Right lobe of liver (tissue), 4 donors: ENCODE measurements at regions not wholly inside any gene's neighbourhood (a gene's known extent, or its start where the extent isn't known, plus 50 kb on each side); places are given as distances from the start of the nearest gene placed in this dataset.

ENCODE experiments used
- POLR2A ChIP-seq: fragments of 450-650 bp; IDR thresholded peaks from one replicate; pipeline ENCODE4 v1.6.1; 2017; ENCODE audit warnings: antibody characterized with exemption, mild to moderate bottlenecking
- TF ChIP-seq, protein P1 (sequence below), 4 donors: fragments of 200-600 bp in 3 of 4; fragments of 450-650 bp in 1 of 4; IDR thresholded peaks; one replicate each; pipeline versions ENCODE4 v1.5.1 to v1.8.0; 2016 to 2022; ENCODE audit warnings: antibody characterized with exemption in 4 of 4, mild to moderate bottlenecking in 2 of 4
- donor health status: DM: no; HTN: no; CAD: no.
- donor health status: DM: no; HTN: no; CAD: no.
- donor health status: DM: no; HTN: yes; CAD: no.

DNA sequence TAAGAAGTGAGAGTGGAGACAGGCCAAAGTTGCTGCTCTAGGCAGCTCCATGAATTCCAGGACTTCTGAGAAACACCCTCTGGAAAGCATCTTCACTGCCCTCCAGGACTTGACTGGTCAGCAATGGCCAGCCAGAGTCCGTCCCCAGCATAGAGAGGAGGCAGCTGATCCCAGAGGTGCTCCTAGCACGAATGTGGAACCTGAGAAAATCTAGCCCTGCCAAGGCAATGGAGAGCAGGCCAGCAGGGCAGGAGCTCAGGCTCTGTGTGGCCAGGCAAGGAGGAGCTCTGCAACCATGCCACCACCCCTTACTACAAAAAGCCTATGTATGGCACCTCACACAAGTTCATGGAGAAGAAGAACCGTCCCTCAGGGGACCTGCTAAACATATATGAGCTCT is 56.1 kb upstream of the SPTLC1 start:
- no peak for TF ChIP-seq POLR2A
- TF ChIP-seq, protein P1, sequence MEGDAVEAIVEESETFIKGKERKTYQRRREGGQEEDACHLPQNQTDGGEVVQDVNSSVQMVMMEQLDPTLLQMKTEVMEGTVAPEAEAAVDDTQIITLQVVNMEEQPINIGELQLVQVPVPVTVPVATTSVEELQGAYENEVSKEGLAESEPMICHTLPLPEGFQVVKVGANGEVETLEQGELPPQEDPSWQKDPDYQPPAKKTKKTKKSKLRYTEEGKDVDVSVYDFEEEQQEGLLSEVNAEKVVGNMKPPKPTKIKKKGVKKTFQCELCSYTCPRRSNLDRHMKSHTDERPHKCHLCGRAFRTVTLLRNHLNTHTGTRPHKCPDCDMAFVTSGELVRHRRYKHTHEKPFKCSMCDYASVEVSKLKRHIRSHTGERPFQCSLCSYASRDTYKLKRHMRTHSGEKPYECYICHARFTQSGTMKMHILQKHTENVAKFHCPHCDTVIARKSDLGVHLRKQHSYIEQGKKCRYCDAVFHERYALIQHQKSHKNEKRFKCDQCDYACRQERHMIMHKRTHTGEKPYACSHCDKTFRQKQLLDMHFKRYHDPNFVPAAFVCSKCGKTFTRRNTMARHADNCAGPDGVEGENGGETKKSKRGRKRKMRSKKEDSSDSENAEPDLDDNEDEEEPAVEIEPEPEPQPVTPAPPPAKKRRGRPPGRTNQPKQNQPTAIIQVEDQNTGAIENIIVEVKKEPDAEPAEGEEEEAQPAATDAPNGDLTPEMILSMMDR (IDR thresholded peaks at IDR 0.05) = no peak
